ENCODE measurements at regions not wholly inside any gene's neighbourhood (a gene's known extent, or its start where the extent isn't known, plus 50 kb on each side); places are given as distances from the start of the nearest gene placed in this dataset.

DNA sequence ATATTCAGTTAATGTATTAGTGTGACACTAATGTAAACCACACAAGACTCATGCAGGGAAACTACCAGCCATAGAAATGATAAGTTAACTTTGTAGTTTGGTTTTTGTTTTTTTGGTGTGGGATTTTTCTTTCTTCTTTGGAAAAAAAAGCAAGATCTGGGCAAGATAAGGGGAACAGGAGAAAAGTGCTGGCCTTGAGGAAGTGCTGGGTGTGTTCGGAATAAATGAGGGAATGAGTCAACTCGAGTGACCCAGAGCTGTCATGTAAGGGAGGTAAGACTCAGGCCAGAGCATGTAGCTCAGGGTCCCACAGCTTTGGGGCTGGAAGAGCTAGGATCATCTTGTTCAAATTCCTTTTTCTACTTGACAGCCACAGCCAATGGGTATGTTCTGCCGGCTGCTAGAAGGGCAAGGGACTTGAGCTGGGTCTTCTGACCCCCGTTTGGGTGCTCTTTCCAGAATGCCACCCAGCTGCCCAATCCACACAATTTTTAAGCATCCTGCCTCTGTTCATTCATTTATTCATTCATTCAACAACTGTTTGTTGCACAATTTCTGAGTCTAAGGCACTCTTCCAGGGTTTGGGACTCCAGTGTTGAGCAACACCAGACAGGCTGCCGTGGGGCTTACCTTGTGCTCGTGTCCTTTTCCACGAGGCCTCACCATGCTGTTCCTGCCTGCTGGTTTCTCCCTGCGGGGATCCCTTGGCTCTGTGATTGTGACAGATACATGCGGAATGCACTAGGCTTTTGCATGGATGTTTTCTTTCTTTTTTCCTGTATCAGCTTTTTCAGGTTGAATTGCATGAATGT, 54.5 kb downstream of the CLDN34 start:
- Histone ChIP-seq H3K36me3 (ENCODE audit: control insufficient read depth in 2 of 2, insufficient read depth in 2 of 2, low read length in 1 of 2) (no peaks in the 10 kb centered on the region), H3K27ac (ENCODE audit: low read depth in 1 of 2, low read length in 1 of 2) (no peak overlapping the region), H3K4me3 (ENCODE audit: low read length in 2 of 2) (no peak overlapping the region), H3K4me1 (ENCODE audit: control insufficient read depth in 2 of 2, insufficient read depth in 2 of 2, low read length in 2 of 2) (no peaks in the 10 kb centered on the region), H3K27me3 (ENCODE audit: control insufficient read depth in 2 of 2, insufficient read depth in 1 of 2, low read length in 1 of 2) (no peaks in the 10 kb centered on the region), H3K9me3 (ENCODE audit: control insufficient read depth in 2 of 2, insufficient read depth in 1 of 2, low read length in 1 of 2) (no peaks in the 10 kb centered on the region)
- WGBS = 95% methylated on average over 9 of the region's 9 CpGs
- no peak for DNase-seq (ENCODE audit: low read depth in 6 of 9, low spot score in 9 of 9)

DNA sequence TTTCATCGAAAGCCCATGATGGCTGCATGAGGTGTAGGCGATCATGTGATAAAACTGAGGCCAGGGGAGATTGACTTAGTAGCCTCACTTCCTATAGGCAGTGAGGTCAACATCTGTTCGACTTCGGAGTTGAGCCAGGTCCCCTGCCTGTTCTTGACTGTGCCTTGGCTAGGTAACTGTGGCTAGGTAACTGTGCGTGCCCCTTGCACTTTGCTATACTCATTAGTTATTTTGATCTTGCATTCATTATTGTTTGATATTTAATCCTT, 55.0 kb downstream of the CLDN34 start:
- no peaks in the 10 kb centered on the region for H3K4me1 ChIP-seq (ENCODE audit: control insufficient read depth in 2 of 2, insufficient read depth in 2 of 2, low read length in 2 of 2)
- H3K9me3 ChIP-seq (ENCODE audit: control insufficient read depth in 2 of 2, insufficient read depth in 1 of 2, low read length in 1 of 2) = no peaks in the 10 kb centered on the region
- H3K4me3 ChIP-seq (ENCODE audit: low read length in 2 of 2) = no peak overlapping the region
- WGBS = 99% methylated on average over 5 of the region's 5 CpGs
- no peak overlapping the region for H3K27ac ChIP-seq (ENCODE audit: low read depth in 1 of 2, low read length in 1 of 2)
- no peaks in the 10 kb centered on the region for H3K27me3 ChIP-seq (ENCODE audit: control insufficient read depth in 2 of 2, insufficient read depth in 1 of 2, low read length in 1 of 2)
- no peak for DNase-seq (ENCODE audit: low read depth in 6 of 9, low spot score in 9 of 9)
- no peaks in the 10 kb centered on the region for H3K36me3 ChIP-seq (ENCODE audit: control insufficient read depth in 2 of 2, insufficient read depth in 2 of 2, low read length in 1 of 2)

DNA sequence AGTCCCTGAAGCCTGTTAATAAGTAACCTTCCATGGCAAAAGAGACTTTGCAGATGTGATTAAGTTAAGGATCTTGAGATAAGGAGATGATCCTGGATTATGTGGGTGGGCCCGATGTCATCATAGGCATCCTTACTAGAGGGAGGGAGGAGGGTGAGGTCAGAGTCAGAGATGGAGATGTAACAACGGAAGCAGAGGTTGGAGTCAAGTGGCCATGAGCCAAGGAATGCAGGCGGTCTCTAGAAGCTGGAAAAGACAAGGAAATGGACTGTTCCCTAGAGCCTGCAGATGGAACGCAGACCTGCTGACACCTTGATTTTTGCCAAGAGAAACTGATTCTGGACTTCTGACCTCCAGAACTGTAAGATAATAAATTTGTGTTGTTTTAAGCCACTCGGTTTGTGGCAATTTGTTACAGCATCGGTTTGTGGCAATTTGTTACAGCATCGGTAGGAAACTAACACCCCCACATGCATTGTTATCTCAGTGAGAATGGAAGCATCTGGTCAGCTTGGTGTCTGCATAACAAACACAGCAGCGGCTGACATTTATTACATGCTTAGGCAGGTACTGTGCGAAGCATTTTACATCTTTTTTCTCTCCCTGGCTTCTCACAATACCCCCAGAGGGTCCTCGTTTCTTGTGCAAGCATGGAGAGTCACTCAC, 55.6 kb downstream of the CLDN34 start:
- Histone ChIP-seq H3K36me3 (ENCODE audit: control insufficient read depth in 2 of 2, insufficient read depth in 2 of 2, low read length in 1 of 2) (no peaks in the 10 kb centered on the region), H3K4me3 (ENCODE audit: low read length in 2 of 2) (no peak overlapping the region), H3K27me3 (ENCODE audit: control insufficient read depth in 2 of 2, insufficient read depth in 1 of 2, low read length in 1 of 2) (no peaks in the 10 kb centered on the region), H3K4me1 (ENCODE audit: control insufficient read depth in 2 of 2, insufficient read depth in 2 of 2, low read length in 2 of 2) (no peaks in the 10 kb centered on the region), H3K27ac (ENCODE audit: low read depth in 1 of 2, low read length in 1 of 2) (no peak overlapping the region), H3K9me3 (ENCODE audit: control insufficient read depth in 2 of 2, insufficient read depth in 1 of 2, low read length in 1 of 2) (no peaks in the 10 kb centered on the region)
- 95% methylated on average over 10 of the region's 10 CpGs for WGBS
- DNase-seq (ENCODE audit: low read depth in 6 of 9, low spot score in 9 of 9) = no peak

DNA sequence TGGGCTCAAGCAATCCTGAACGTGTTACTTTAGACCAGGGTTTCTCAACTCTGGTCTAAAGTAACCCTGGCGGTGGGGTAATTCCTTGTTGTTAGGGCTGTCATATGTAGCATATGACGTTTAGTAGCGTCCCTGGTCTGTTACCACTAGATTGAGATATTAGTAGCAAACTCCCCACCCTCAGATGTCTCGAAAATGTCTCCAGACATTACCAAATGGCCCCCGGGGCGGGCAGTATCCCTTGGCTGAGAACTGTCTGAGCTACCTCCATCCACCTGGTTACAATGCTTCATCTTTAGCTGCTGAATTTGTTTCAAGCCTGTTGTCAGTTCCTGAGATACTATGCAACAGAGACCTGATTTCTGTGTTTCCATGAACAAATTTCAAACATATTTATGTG, 56.7 kb downstream of the CLDN34 start:
- WGBS = 95% methylated on average over 7 of the region's 7 CpGs
- H3K9me3 ChIP-seq (ENCODE audit: control insufficient read depth in 2 of 2, insufficient read depth in 1 of 2, low read length in 1 of 2) = no peaks in the 10 kb centered on the region
- no peak overlapping the region for H3K4me3 ChIP-seq (ENCODE audit: low read length in 2 of 2)
- DNase-seq (ENCODE audit: low read depth in 6 of 9, low spot score in 9 of 9) = no peak
- no peaks in the 10 kb centered on the region for H3K27me3 ChIP-seq (ENCODE audit: control insufficient read depth in 2 of 2, insufficient read depth in 1 of 2, low read length in 1 of 2)
- no peak overlapping the region for H3K27ac ChIP-seq (ENCODE audit: low read depth in 1 of 2, low read length in 1 of 2)
- H3K36me3 ChIP-seq (ENCODE audit: control insufficient read depth in 2 of 2, insufficient read depth in 2 of 2, low read length in 1 of 2) = no peaks in the 10 kb centered on the region
- no peaks in the 10 kb centered on the region for H3K4me1 ChIP-seq (ENCODE audit: control insufficient read depth in 2 of 2, insufficient read depth in 2 of 2, low read length in 2 of 2)

DNA sequence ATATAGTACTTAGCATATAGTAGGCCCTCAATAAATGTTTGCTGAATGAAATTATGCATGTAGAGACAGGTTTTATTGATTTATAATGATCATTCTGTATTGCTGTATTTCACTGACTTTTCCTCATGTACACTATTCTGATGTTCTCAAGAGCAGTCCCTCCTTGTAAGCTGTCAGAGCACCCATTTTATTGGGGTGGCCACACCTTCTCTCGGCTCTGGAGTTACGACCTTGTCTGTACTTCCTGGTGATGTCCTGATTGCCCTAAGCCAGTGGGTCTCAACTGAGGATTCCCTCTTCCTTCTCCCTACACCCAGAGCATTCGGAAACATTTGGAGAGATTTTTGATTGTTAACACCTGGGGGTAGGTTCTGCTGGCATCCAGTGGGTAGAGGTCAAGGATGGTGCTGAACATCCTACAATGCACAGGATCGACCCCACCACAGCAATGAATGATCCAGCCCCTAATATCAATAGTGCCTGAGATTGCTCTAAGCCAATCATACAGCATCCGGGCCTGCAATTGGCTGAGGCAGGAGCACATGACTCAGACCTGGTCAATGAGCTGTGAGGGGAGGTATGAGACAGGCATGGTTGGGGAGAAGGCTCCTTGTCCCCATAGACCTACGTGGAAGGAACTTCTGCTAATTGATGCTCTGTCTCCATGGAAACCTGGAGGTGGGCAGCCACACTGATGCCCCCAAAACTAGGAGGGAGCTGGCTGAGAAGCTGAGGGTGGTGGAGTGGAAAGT, 58.8 kb downstream of the CLDN34 start:
- DNase-seq (ENCODE audit: low read depth in 6 of 9, low spot score in 9 of 9) = no peak
- H3K36me3 ChIP-seq (ENCODE audit: control insufficient read depth in 2 of 2, insufficient read depth in 2 of 2, low read length in 1 of 2) = no peaks in the 10 kb centered on the region
- H3K27me3 ChIP-seq (ENCODE audit: control insufficient read depth in 2 of 2, insufficient read depth in 1 of 2, low read length in 1 of 2) = no peaks in the 10 kb centered on the region
- no peak overlapping the region for H3K4me3 ChIP-seq (ENCODE audit: low read length in 2 of 2)
- 98% methylated on average over 6 of the region's 6 CpGs for WGBS
- no peaks in the 10 kb centered on the region for H3K4me1 ChIP-seq (ENCODE audit: control insufficient read depth in 2 of 2, insufficient read depth in 2 of 2, low read length in 2 of 2)
- no peaks in the 10 kb centered on the region for H3K9me3 ChIP-seq (ENCODE audit: control insufficient read depth in 2 of 2, insufficient read depth in 1 of 2, low read length in 1 of 2)
- H3K27ac ChIP-seq (ENCODE audit: low read depth in 1 of 2, low read length in 1 of 2) = no peak overlapping the region

DNA sequence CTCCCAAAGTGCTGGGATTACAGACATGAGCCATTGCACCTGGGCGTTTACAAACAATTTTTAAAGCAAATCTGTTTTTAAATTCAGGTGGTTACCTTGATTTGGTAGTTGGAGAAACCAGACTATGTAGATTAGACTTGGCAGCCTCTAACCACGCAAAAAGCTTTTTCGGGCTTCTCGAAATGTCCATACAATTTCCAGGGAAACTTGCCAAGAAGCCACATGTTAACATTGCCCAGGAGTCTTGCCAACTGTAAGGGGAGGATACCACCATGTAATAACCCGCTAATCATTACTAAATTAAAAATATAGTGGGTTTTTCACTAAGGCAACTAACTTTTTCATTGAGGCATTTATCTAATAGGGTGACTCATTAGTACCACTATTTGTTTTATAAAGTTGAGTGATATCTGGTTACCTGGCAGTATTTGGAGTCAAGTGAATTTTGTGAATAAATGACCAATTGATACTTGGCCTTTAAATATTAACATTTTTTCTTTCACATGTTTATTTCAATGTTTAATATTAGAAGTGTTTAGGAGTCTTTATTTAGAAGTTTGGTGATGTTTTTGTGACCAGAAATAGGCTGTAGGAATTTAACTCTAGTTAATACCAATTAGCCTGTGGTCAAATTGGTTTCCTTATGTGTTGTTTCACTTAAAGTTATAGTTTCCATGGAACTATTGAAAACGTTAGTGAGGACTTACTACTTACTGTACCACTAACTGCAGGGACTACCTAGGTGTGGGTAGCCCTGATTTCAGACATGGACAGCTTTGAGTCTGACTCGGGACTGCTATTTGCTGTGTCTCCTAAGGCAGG, 61.3 kb downstream of the CLDN34 start:
- 95% methylated on average over 7 of the region's 7 CpGs for WGBS
- H3K4me1 ChIP-seq (ENCODE audit: control insufficient read depth in 2 of 2, insufficient read depth in 2 of 2, low read length in 2 of 2) = peaks cover 0 to 7% of the 10 kb centered on the region in 2 donors
- no peaks in the 10 kb centered on the region for H3K27me3 ChIP-seq (ENCODE audit: control insufficient read depth in 2 of 2, insufficient read depth in 1 of 2, low read length in 1 of 2)
- H3K36me3 ChIP-seq (ENCODE audit: control insufficient read depth in 2 of 2, insufficient read depth in 2 of 2, low read length in 1 of 2) = no peaks in the 10 kb centered on the region
- H3K27ac ChIP-seq (ENCODE audit: low read depth in 1 of 2, low read length in 1 of 2) = no peak overlapping the region
- no peak overlapping the region for H3K4me3 ChIP-seq (ENCODE audit: low read length in 2 of 2)
- H3K9me3 ChIP-seq (ENCODE audit: control insufficient read depth in 2 of 2, insufficient read depth in 1 of 2, low read length in 1 of 2) = no peaks in the 10 kb centered on the region
- DNase-seq (ENCODE audit: low read depth in 6 of 9, low spot score in 9 of 9) = no peak

DNA sequence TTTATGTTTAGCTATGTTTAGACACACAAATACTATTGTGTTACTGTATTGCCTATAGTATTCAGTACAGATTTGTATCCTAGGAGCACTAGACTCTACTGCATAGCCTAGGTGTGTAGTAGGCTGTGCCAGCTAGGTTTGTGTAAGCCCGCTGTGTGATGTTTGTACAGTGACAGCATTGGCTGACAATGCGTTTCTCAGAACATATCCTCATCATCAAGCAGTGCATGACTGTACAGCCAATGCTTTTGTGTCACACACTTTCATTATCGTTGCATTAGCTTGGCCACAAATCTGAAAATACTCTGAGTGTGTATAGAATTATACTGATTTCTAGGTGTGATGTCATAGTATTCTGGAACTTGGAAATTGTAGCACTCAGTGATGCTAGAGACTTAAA, 63.4 kb downstream of the CLDN34 start:
- Histone ChIP-seq H3K4me1 (ENCODE audit: control insufficient read depth in 2 of 2, insufficient read depth in 2 of 2, low read length in 2 of 2) (peaks cover 0 to 7% of the 10 kb centered on the region in 2 donors), H3K9me3 (ENCODE audit: control insufficient read depth in 2 of 2, insufficient read depth in 1 of 2, low read length in 1 of 2) (no peaks in the 10 kb centered on the region), H3K27ac (ENCODE audit: low read depth in 1 of 2, low read length in 1 of 2) (no peak overlapping the region), H3K4me3 (ENCODE audit: low read length in 2 of 2) (no peak overlapping the region), H3K27me3 (ENCODE audit: control insufficient read depth in 2 of 2, insufficient read depth in 1 of 2, low read length in 1 of 2) (no peaks in the 10 kb centered on the region), H3K36me3 (ENCODE audit: control insufficient read depth in 2 of 2, insufficient read depth in 2 of 2, low read length in 1 of 2) (no peaks in the 10 kb centered on the region)
- no peak for DNase-seq (ENCODE audit: low read depth in 6 of 9, low spot score in 9 of 9)
- WGBS = 95% methylated on average over 3 of the region's 3 CpGs

DNA sequence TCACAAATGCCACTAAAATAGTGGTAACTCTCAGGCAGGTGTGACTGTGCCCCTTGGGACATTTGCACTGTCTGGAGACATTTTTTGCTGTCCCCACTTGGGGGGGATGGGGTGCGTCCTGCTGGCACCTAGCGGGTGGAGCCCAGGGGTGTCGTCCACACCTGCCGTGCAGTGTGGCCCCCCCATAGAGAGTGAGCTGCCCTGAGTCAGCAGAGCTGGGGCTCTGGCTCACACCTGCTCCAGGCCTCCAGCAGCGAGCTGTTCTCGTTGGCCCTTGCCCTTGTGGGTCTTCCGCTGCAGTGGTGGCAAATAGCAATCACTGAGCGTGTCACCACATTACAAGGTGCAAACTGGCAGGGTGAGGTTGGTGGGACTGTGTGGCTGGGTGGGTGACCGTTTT, 64.6 kb downstream of the CLDN34 start:
- Histone ChIP-seq H3K36me3 (ENCODE audit: control insufficient read depth in 2 of 2, insufficient read depth in 2 of 2, low read length in 1 of 2) (no peaks in the 10 kb centered on the region), H3K27me3 (ENCODE audit: control insufficient read depth in 2 of 2, insufficient read depth in 1 of 2, low read length in 1 of 2) (no peaks in the 10 kb centered on the region), H3K27ac (ENCODE audit: low read depth in 1 of 2, low read length in 1 of 2) (no peak overlapping the region), H3K9me3 (ENCODE audit: control insufficient read depth in 2 of 2, insufficient read depth in 1 of 2, low read length in 1 of 2) (no peaks in the 10 kb centered on the region), H3K4me1 (ENCODE audit: control insufficient read depth in 2 of 2, insufficient read depth in 2 of 2, low read length in 2 of 2) (peaks cover 0 to 7% of the 10 kb centered on the region in 2 donors), H3K4me3 (ENCODE audit: low read length in 2 of 2) (no peak overlapping the region)
- WGBS = 82% methylated on average over 9 of the region's 9 CpGs
- no peak for DNase-seq (ENCODE audit: low read depth in 6 of 9, low spot score in 9 of 9)

All from thymus (tissue), 11 donors.